WERI-Rb-1 (cell line): ENCODE measurements at regions not wholly inside any gene's neighbourhood (a gene's known extent, or its start where the extent isn't known, plus 50 kb on each side); places are given as distances from the start of the nearest gene placed in this dataset.
"Not testable (repeated sequence)": the region's sequence is repeated elsewhere in the genome, so short reads cannot be mapped to it uniquely, and the experiment has no call there.

Source experiments
- DNase-seq: peaks from one replicate; pipeline ENCODE4 v3.0.0-alpha.2; 2020
- H3K27ac ChIP-seq: fragments of 250-450 bp; sonication (Bioruptor Pico); 2 replicates; pipeline ENCODE4 v1.5.1; 2020; ENCODE audit warnings: mild to moderate bottlenecking, moderate library complexity
- H3K27me3 ChIP-seq: fragments of 250-450 bp; sonication (Bioruptor Pico); 2 replicates; pipeline ENCODE4 v1.5.1; 2021; ENCODE audit warnings: mild to moderate bottlenecking, low read depth, moderate library complexity; ENCODE audit not compliant: insufficient read depth, severe bottlenecking
- H3K36me3 ChIP-seq: fragments of 250-450 bp; sonication (Bioruptor Pico); 2 replicates; pipeline ENCODE4 v1.5.1; 2020; ENCODE audit warnings: mild to moderate bottlenecking, moderate library complexity
- H3K4me3 ChIP-seq: 2 replicates; pipeline ENCODE4 v1.5.1; 2011; ENCODE audit warnings: low read depth, mild to moderate bottlenecking, control low read depth, low read length
- H3K9me3 ChIP-seq: fragments of 250-450 bp; sonication (Bioruptor Pico); 2 replicates; pipeline ENCODE4 v1.5.1; 2021; ENCODE audit warnings: mild to moderate bottlenecking, moderate library complexity; ENCODE audit not compliant: severe bottlenecking
- TF ChIP-seq, protein P1 (sequence below): IDR thresholded peaks from 2 replicates; pipeline ENCODE4 v1.5.1; 2011; ENCODE audit warnings: low read depth, mild to moderate bottlenecking, control low read depth, inconsistent platforms, low read length

DNA sequence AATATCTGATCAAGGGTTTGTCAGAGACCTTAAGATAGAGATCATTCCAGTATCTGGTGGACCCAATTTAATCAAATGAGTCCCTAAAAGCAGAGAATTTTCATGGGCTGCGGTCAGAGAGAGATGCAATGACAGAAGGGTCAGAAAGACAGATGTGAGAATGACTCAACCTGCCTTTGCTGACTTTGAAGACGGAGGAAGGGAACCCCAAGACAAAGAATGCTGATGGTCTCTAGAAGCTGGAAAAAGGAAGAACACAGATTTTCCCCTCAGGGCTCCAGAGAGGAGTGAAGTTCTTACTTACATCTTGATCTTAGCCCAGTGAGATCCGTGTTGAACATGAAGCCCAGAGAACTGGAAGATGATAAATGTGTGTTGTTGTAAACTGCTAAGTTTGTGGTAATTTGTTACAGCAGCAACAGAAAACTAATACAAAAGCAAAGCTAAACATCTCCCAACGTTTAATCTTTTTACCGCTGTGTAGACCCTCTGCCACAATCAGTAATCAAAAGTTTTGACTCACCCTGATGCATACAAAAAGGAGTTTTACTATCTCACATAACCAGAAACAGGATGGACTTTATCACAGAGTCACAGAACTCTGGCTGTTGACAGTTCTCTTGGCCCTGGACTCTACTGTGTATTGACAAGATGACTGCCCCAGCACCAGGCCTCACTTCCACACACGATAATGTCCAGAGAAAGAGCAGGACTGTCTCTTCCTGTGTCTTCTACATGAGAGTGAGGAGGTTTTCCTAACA is 70.2 kb upstream of the MAGEB2 start:
- TF ChIP-seq, protein P1, sequence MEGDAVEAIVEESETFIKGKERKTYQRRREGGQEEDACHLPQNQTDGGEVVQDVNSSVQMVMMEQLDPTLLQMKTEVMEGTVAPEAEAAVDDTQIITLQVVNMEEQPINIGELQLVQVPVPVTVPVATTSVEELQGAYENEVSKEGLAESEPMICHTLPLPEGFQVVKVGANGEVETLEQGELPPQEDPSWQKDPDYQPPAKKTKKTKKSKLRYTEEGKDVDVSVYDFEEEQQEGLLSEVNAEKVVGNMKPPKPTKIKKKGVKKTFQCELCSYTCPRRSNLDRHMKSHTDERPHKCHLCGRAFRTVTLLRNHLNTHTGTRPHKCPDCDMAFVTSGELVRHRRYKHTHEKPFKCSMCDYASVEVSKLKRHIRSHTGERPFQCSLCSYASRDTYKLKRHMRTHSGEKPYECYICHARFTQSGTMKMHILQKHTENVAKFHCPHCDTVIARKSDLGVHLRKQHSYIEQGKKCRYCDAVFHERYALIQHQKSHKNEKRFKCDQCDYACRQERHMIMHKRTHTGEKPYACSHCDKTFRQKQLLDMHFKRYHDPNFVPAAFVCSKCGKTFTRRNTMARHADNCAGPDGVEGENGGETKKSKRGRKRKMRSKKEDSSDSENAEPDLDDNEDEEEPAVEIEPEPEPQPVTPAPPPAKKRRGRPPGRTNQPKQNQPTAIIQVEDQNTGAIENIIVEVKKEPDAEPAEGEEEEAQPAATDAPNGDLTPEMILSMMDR: no peak
- no peak for DNase-seq
- H3K9me3 ChIP-seq: no peaks in the 10 kb centered on the region
- H3K36me3 ChIP-seq: no peaks in the 10 kb centered on the region
- no peak overlapping the region for H3K27ac ChIP-seq
- H3K27me3 ChIP-seq: no peaks in the 10 kb centered on the region
- H3K4me3 ChIP-seq: no peak overlapping the region

DNA sequence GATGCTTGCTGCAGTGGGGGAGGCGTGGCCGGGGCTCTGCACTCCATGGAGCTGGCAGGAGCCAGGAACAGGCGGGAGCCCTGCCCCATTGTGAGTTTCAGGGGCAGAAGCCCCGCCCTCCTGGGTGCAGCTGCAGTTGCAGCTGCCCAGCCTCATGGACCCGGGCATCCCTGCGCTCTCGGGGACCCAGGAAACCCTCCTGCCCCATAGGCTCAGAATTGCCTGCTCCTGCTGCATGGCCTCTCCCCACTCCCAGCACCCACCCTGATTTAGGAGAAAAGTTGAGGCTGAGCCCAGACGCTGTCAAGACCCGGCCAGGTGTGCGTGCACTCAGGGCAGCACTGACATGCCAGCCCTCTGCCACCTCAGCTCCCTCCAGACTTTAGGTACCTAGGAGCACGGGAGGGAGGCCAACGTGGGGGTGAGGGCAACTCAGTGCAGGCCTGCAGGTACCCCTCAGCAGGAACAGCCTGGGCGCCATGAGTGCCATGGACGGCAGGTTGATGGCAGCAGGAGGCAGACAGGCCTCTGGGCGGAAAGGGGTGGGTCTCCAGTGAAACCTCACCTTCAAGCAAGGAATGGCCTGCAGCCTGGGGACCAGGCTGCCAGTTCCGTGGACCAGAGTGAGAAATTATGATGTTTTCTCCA is 67.2 kb upstream of the MAGEB2 start:
- H3K36me3 ChIP-seq: no peaks in the 10 kb centered on the region
- no peak overlapping the region for H3K27ac ChIP-seq
- no peak overlapping the region for H3K4me3 ChIP-seq
- H3K27me3 ChIP-seq: no peaks in the 10 kb centered on the region
- TF ChIP-seq, protein P1: no peak
- no peak for DNase-seq
- no peaks in the 10 kb centered on the region for H3K9me3 ChIP-seq

DNA sequence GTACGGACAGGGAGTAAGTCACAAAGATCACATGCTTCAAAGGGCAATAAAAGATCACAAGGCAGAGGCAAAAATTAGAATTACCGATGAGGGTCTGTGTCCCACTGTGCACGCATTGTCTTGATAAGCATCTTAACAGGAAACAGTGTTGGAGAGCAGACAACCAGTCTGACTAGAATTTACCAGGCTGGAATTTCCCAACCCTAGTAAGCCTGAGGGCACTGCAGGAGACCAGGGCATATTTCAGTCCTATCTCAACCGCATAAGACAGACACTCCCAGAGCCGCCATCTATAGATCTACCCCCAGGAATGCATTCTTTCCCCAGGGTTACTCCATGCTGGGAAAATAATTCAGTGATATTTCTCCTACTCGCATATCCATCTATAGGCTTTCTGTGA is 66.2 kb upstream of the MAGEB2 start:
- not testable (repeated sequence) for H3K27ac ChIP-seq, H3K36me3 ChIP-seq, H3K9me3 ChIP-seq, H3K27me3 ChIP-seq, DNase-seq, H3K4me3 ChIP-seq

DNA sequence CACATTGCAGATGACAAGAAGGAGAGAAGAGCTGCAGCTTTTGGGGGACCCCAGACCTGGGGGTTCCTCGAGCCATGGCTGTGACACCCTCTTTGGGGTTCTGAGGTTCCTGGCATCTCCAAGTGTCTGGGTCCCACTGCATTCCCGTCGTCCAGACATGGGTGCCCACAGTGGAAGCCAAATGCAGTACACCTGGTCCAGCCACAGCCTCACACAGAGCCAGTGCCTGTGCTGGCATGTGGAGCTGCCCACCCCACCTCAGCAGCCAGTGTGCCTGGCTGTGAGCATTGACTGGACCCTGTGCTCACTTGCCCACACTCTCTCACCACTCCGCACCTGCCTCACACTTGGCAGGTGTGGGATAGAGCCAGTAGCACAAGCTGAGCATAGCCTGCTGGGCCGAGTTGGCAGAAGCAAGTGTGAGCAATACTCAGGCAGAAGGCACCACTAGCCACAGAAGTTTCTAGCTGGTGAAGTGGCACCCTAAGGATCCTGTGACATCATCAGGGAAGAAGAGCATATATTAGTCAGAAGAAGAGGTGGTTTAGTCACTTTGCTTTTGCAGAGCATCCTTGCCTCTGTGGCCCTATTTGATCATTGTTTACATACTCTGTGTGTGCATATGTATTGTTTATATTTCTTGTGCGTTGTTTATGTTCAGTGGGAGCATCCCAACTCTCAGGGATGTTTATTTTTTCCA is 65.0 kb upstream of the MAGEB2 start:
- TF ChIP-seq, protein P1: no peak
- no peaks in the 10 kb centered on the region for H3K27me3 ChIP-seq
- no peaks in the 10 kb centered on the region for H3K9me3 ChIP-seq
- no peak overlapping the region for H3K27ac ChIP-seq
- H3K36me3 ChIP-seq: no peaks in the 10 kb centered on the region
- DNase-seq: no peak
- no peak overlapping the region for H3K4me3 ChIP-seq

DNA sequence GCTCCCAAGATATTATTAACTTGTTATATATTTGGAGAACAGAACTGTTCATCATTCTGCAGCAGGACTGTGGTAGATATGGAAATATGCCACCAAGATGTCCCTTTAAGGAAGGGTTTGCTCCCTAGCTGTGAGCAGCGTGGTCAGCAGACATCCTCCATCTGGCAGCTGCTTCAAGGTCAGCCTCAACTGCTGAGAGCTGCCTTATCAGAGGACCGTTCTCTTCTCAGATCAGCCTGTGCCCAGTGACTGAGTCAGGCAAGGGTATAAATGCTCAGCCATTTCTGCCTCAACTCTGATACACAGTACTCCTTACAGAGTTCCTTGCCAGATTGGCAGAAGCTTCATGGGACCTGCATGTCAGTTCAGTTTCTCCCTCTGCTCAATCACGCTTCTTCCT is 63.4 kb upstream of the MAGEB2 start:
- no peaks in the 10 kb centered on the region for H3K9me3 ChIP-seq
- no peaks in the 10 kb centered on the region for H3K36me3 ChIP-seq
- DNase-seq: no peak
- no peaks in the 10 kb centered on the region for H3K27me3 ChIP-seq
- H3K27ac ChIP-seq: no peak overlapping the region
- no peak overlapping the region for H3K4me3 ChIP-seq
- TF ChIP-seq, protein P1: no peak

DNA sequence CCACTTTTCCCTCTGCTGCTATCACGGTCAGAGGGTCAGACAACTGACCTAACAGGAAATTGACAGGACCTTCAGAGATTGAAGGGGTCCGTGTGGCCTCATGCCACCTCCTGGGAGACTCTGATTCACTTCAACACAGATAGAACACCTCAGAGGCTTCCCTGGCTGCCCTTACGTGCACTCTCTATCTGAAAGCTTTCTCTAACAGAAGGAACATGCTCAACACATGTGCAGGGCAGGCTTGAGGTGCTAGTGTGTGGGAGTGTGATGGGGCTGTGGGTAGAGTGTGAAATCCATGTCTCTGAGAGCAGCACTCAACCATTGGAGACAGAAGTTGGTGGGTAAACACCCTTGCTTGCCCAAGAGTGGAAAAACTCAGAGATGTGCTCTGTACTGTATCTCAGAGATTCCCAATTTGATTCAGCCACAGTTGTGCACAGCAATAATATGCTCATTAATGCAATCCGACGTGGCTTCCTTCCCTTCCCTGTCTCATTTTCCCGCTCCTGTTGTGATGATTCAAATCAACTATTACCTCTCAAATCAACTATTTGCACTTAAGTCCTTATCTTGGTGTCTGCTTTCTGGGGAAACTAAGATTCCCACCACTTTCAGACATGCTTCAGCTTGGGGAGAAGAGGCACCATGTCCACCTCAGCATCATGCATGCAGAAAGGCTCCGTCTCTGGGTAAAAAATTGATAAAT is 62.0 kb upstream of the MAGEB2 start:
- Histone ChIP-seq H3K27me3 (no peaks in the 10 kb centered on the region), H3K4me3 (no peak overlapping the region), H3K36me3 (no peaks in the 10 kb centered on the region), H3K9me3 (no peaks in the 10 kb centered on the region), H3K27ac (no peak overlapping the region)
- TF ChIP-seq, protein P1: no peak
- no peak for DNase-seq
